ENCODE measurements at regions not wholly inside any gene's neighbourhood (a gene's known extent, or its start where the extent isn't known, plus 50 kb on each side); places are given as distances from the start of the nearest gene placed in this dataset.
"Not testable (repeated sequence)": the region's sequence is repeated elsewhere in the genome, so short reads cannot be mapped to it uniquely, and the experiment has no call there.

DNA sequence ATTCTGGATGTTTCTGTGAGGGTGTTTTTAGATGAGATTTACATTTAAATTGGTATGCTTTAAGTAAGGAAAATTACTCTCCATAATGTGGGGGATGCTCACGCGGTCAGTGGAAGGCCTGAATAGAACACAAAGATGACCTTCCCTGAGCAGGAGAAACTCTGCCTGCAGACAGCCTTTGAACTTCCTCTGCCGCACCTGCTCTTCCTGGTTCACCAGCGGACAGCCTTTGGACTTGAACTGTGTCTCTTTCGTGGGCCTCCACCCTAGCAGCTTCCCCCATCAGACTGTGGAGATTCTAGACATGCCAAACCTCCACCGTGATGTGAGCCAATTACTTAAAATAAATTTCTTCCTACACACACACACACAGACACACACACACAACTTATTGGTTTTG is 210.7 kb downstream of the EFCAB11 start:
- DNase-seq (ENCODE audit: low read depth in 2 of 3, low spot score in 2 of 3) = no peak

DNA sequence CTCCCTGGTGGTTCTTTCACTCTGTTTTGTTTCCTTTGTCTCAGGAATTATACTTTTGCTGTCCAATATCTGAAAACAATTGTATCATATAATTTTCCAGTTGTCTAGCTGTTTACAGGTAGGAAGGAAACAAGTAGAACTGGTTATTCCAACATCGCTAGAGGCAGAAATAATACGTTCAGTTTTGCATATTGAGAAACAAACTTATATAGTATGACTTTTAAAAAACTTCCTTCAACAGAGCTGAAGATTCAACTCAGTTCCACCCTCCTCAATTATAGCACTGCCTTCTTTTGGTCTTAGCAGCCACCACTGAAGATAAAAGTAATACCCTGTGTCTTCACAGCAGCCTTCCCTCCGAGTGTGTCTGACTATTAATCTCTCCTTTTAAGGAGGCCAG is 214.3 kb downstream of the EFCAB11 start:
- no peak for DNase-seq (ENCODE audit: low read depth in 2 of 3, low spot score in 2 of 3)

DNA sequence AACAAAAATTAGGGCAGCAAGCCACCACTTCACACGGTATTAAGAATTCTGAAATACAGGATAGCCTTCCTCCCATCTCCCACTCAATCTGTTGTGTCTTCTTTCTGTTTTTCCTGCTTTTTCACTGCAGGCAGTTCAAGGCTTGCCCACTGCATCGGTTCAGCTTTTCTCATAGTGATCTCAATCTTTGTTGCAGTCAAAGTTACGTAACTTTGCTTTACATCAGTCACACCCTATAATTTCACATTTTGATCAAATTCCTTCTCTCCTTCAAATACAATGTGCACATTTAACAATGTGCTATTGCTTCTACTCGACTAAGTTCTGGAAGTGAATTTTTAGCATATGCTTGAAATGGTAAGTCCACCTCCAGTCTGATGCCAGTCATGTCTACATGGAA is 217.6 kb downstream of the EFCAB11 start:
- DNase-seq (ENCODE audit: low read depth in 2 of 3, low spot score in 2 of 3) = no peak

DNA sequence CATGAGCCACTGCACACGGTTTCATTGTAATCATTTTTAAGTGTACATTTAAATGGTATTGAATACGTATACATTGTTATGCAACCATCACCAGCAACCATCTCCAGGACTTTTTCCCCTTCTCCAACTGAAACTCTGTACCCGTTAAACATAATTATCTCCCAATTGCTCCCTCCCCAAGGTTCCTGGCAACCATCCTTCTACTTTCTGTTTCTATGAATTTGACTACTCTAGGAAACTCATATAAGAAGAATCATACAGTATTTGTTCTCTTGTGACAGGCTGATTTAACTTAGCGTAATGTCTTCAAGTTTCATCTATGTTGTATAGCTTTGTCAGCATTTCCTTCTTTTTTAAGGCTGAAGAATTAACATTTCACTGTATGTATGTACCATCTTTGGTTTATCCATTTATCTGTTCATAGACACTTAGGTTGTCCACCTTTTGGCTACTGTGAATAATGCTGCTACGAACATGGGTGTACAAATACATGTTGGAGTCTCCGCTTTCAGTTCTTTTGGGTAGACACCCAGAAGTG is 223.1 kb downstream of the EFCAB11 start:
- DNase-seq (ENCODE audit: low read depth in 2 of 3, low spot score in 2 of 3) = no peak

DNA sequence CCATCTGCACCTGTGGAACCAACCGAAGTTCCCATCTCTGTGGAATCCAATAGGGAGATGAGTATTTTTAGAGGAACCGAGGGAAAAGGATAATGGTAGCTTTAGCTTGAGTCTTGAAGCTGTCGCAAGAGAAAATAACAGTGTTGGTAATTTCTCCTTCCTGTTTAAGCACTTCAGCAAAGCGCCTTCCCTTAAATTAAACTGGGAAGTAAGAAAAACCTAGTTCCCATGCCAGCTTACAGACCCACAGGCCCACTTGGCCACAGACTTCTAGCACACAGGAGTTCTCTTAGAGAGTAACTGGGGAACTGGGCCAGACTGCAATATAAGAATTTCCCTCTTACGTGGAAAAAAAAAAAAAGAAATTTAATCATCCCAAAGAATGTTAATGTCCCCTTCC is 223.8 kb downstream of the EFCAB11 start:
- DNase-seq (ENCODE audit: low read depth in 2 of 3, low spot score in 2 of 3) = no peak

DNA sequence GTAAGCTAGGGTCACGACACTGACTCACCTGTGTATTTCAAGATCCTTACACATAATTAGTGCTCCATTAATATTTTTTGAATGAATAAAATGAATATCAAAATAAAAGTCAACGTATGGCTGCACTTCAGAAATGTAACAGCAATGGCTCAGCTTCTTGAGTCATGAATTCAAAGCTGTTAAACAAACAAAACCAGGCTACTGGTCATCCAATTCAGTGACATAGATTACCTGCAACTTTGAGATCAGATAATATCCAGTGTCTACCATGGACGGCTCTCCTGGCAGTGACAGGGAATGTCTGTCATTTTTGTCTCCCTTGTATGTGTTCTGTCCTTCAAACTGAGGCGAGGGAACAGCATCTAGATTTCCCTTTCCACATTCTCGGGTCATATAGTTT is 225.6 kb downstream of the EFCAB11 start:
- no peak for DNase-seq (ENCODE audit: low read depth in 2 of 3, low spot score in 2 of 3)

DNA sequence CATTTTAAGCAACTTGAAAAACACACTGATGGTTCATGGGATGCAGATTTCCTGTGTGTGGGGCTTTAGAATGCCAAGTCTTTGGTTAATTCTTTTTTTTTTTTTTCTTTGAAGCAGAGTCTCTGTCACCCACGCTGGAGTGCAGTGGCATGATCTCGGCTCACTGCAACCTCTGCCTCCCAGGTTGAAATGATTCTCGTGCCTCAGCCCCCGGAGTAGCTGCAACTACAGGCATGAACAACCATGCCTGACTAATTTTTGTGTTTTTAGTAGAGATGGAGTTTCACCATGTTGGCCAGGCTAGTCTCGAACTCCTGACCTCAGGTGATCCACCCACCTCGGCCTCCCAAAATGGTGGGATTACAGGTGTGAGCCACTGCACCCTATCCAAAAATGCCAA is 228.3 kb downstream of the EFCAB11 start:
- not testable (repeated sequence) for DNase-seq (ENCODE audit: low read depth in 2 of 3, low spot score in 2 of 3)

DNA sequence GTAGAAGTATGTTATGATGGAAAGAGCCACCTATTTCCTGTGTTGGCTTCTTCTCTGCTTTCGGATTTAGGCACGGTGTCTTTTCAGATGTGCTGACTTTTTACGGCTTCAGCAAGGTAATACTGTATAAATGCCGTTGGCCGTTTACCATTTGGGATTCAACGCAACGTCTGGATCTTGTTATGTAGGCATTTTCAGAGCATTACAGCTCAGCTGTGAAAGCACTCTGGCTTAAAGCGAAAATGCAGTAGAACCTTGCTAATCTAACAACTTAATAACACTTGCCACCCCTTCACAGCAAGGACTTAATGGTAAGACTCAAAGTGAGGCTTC is 229.9 kb downstream of the EFCAB11 start:
- DNase-seq (ENCODE audit: low read depth in 2 of 3, low spot score in 2 of 3) = no peak

DNA sequence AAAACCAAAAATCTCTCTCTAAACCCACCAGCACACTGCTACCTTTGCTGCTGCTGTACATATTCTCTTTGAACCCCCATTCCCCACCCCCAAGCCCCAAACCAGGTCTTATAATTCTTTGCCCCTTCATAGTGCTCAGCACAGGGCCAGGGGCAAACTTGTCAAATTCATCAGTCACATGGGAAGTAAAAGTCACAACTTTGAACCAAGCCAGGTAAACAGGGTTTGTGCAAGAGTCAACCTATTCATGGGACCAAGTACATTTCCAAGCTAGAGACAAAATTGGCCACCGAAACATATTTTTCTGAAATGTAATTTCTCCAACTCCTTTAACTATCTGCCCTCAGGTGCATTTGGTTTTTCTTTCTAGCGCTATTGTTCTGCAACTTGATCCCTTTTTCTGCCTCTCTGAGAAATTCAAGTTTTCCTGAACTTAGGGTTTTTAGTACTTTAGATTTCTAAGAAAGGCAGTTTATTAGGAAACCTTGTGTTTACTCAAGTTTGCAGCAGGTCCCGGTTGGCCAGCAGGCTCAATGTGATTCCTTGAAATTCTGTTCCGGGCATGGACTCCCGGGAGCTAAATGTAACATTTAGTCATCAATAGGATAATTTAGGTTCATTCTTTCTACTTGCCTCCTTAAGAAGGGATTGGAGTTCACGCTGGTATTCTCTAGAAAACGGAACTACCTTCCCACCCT is 230.5 kb downstream of the EFCAB11 start:
- DNase-seq (ENCODE audit: low read depth in 2 of 3, low spot score in 2 of 3) = no peak

DNA sequence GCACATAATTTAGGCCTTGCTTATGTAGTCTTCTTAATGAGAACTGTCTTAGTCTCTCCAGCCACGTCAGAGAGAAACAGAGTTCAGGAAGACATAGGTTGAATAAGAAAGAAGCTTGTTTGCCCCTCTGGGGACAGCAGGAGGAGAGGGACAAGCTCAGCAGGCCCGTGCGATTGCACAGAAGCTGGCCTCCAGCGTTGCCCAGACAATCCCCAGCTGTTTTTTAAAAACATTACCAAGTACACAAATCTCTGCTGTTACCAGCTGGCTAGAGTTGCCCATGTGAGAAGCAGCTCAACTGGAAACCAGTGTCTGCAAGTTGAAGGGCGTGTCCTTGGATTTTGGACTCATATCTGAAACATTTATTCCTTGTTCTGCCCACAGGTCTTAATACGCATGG is 232.6 kb downstream of the EFCAB11 start:
- no peak for DNase-seq (ENCODE audit: low read depth in 2 of 3, low spot score in 2 of 3)

DNA sequence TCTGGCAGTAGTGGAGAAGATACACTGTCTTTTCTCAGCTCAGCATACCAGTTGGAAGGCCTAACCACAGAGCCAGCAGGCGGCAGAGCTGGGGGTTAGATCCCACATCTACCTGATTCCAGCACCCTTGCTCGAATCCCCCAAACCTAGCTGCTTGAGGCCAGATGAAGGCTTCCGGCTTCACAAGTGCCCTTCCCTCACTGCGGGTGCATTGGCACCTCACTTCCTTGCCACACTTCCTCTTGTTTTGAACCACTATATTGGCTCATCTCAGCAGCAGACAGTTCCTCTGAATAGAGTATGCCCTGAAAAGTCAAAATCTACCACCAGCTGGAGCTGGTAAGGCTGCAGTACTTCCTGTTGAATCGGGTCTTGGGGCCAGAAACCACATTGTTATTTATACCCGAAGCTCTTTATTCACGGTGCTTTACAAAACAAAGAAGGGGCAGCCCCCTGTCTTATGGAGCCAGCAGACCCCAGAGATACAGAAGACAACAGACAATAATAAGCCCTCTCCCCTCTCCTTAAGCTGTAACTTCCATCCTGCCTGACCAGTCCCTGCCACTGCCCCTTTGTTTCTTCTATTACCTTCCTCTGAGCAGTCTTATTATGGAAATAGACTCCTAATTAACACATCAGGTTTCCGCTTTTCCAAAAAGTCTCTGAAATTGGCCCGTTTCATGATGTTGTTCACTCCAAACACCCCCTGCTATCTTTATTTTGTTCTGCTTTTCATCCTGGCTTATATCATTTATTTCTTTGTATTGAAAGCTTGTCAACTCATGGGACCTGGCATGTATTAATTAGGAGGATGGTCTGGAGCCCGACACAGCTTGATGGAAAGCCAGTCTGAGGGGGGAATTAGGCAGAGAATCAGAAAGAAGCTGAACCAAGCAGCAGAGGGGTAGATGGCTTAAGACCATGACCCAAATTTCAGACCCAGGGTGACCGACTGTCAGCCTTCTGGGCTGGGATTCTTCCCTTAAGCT is 233.5 kb downstream of the EFCAB11 start:
- peak in 2 of 3 experiments; percentile 35 to 40 for DNase-seq (ENCODE audit: low read depth in 2 of 3, low spot score in 2 of 3)

DNA sequence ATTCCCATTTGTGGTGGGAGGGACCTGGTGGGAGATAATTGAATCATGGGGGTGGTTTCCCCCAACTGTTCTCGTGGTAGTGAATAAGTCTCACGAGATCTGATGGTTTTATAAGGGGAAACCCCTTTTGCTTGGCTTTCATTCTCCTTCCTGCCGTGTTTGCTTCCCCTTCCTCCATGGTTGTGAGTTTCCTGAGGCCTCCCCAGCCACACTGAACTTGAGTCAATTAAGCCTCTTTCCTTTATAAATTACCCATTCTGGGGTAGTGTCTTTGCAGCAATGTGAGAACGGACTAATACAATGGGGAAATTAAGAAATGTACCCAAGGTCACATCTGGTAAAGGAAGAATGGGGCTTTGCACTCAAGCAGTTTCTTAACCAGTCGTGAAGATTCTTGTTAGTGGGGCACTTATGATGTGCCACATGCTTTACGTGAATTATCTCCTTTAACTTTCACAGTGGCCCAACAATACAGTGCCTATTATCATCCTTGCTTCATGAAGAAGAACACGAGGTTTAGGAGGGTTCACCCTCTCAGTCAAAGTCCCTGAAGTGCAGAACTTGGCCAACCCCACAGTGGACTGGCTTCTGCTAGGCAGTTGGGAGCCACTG is 234.3 kb downstream of the EFCAB11 start:
- no peak for DNase-seq (ENCODE audit: low read depth in 2 of 3, low spot score in 2 of 3)

DNA sequence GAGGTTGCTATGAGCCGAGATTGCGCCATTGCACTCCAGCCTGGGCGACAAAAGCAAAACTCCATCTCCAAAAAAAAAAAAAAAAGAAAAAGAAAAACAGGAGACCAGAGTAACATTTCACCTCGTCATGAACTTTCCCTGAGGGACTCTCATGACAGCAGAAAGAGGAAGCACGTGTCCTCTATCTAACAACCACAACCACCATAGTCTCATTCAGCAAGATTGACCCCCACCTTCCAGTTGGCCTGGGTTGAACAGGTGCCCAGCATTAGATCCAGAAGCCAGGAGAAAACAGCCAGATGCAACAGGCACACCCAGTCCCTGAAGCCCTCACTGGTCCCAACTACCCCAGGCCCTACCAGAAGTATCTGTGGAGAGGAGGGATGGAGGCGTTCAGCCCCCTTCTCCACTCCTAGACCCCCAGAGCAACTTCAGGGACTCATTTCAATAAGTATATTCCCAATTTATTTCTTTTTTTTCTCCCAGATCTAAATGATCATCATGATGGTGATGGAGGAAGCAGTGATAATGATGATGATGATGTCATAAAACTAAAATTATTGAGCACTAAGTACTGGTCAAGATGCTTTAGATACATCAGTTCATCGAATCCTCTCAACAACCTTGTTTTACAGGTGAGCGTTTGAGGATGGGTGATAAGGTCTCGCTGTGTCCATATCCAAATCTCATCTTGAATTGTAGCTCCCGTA is 235.0 kb downstream of the EFCAB11 start:
- no peak for DNase-seq (ENCODE audit: low read depth in 2 of 3, low spot score in 2 of 3)

DNA sequence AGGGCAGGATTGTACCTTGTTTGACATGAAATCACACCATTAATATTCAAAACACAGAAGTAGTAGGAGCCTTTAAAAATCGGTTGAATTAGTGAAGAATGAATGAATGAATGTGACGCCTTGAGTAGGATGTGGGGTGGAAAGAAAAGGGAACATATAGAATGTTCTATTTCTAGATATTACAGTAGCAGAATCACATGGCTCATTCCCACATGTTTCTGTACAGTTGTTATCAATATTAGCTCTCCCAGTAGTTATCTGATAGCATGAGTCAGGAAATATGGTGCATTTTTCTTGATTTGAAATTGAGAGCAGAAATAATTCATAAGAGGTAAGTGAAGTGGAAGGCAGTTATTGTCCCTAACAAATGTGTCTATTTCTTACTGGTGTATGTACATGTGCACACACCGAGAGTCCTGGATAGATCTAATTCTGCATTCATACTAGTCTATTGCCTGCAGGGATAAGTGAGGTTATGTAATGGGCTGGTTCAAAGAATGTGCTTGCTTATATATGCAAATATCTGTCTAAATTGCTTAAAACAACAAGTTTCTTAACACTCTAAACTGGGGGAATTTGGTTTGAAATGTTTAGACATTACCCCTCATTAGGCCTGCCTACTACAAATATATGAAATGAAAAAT is 245.4 kb downstream of the EFCAB11 start:
- DNase-seq (ENCODE audit: low read depth in 2 of 3, low spot score in 2 of 3) = no peak

DNA sequence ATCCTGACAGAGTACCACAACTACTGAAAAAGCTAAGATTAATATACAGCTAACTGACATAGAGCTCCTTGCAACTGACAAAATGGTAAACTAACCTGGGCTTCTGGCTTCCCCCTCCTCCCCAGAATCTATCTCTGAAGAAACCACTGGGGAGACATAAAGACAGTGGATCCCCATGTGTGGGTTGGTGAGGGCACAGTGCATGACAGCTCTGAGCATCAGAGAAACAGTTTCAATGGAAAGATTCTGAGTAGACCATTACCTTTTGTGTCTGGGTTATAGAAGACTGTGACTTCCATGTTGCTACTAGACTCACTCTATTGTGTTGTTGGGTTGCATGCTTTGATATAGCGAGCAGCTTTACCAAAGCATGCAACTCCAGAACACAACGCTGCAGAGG is 247.4 kb downstream of the EFCAB11 start:
- no peak for DNase-seq (ENCODE audit: low read depth in 2 of 3, low spot score in 2 of 3)

DNA sequence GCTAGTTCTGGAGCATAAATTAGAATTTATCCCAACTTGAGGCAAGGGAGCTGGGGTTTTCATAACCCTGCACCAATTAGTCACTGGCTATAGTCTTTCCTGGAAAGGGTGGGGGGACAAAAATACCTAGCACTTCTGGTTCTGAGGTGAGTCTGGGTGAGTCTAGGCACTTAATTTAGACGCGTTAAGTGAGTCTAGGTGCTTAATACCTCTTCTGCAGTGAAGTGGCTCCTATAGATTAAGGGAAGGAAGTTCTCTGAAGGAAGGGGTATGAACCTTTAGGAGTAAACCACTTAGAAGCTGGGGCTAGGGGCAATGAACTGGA is 251.7 kb downstream of the EFCAB11 start:
- DNase-seq (ENCODE audit: low read depth in 2 of 3, low spot score in 2 of 3) = no peak

DNA sequence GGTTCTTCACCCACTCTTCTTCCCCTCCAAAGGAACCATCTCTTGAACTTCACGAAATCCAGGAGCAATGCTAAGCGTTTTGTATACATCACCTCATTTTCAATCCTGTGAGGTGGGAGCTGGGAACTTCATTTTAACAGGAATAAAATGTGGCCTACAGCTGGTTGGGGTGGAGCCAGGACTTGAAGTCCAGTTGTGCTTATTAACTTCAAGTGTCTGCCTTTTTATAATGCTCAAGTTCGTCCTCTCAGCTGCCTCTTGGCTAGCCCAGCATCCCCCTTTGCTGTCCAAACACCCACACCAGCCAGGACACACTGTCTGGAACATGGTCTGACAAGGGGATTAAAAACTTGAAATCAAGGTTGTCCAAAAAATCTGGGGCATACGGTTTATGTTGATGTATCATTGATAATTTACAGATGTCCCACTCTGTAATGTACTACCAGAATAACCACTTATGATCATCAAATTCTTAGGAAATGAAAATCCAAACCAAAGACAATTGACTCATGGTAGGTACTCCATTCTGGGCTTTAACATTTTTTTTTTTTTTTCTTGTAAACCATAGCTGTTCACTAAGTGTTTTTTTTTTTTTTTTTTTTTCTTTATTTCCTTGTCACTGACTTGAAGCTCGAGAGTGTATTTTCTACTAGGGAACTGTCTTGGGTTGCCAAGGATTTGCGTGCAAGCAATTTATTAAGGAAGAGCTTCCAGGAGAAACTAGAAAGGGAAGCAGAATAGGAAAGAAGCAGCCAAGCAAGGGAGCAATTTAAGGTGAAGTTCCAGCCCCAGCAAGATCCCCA is 252.3 kb downstream of the EFCAB11 start:
- no peak for DNase-seq (ENCODE audit: low read depth in 2 of 3, low spot score in 2 of 3)

DNA sequence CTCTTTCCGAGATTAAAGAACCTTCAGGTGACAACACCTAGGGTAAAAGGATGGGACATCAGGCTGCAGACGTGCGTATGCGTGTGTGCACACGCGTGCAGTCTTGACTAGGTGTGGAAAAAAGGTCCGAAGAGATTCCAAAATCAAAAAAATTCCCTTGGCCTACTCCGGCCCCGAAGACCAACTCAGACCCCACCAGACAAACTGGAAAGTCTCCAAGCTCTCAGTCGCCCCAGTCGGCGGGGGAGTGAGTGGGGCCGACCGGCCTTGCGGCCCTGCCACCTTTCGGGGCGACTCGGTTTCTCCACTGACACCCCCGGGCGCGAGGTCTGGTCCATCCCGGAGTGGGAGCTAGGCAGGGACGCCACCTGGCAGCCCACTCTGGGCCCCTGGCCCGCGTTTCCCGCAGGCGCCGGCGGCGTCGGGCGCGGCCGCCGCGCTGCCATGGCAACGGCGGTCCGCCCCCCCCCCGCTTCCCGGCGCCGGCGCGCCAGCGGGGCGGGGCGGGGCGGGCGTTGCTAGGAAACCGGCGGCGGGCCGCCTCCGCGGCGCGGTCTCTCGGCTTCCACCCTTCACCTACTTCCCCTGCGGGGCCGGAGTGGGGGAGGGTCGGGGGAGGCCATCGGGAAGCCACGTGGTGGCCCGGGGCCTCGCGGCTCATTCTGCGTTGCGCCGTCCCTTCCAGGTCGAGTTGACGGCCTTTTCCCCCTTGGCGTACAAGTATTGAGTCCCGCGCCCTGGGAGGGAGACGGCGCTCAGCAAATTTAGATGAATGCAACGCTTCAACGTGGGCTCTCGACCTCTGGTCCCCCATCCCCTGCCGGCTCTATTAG is 253.1 kb downstream of the EFCAB11 start:
- DNase-seq (ENCODE audit: low read depth in 2 of 3, low spot score in 2 of 3) = peak; percentile 63 to 72 (median 72)

DNA sequence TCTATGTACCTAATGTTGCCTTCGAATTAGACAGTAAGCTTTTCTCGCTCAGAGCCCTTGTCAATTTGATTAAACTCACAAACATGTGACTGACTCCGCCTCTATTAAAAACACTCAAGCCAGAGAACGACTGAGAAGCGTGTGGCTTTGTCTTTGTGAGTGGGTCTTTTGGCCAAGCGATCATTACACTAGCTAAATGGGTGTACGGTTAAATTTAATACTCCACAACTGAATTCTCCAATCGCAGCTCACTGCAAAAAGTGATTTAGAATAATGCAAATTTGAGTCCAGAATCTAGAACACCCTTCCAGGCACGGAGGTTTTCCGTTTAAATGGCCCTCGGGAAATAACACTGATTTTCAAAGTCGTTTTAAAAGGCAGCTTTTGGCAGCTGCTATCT is 253.7 kb downstream of the EFCAB11 start:
- no peak for DNase-seq (ENCODE audit: low read depth in 2 of 3, low spot score in 2 of 3)

Data from activated CD8-positive, alpha-beta memory T cell treated with anti-CD3 and anti-CD28 coated beads for 48 hours (primary cell).